ENCODE measurements at regions not wholly inside any gene's neighbourhood (a gene's known extent, or its start where the extent isn't known, plus 50 kb on each side); places are given as distances from the start of the nearest gene placed in this dataset.

GRCh38 chr3:17795711-17796110 lies 53.3 kb upstream of the TBC1D5 start:
- no TSS peak for BruUV-seq (replicated peaks)
- Histone ChIP-seq H3K9me3 (ENCODE audit: low read length) (no peaks in the 10 kb centered on the region), H4K20me1 (ENCODE audit: insufficient read depth, low read length) (no peaks in the 10 kb centered on the region), H3K36me3 (ENCODE audit: insufficient read depth, low read length) (no peaks in the 10 kb centered on the region), H3K4me2 (ENCODE audit: low read length) (no peak overlapping the region), H3K79me2 (ENCODE audit: insufficient read depth, low read depth, low read length) (no peaks in the 10 kb centered on the region), H3K27ac (ENCODE audit: low read depth, low read length, poor library complexity, severe bottlenecking) (no peak overlapping the region), H3K9me2 (ENCODE audit: insufficient read depth, low read length) (no peaks in the 10 kb centered on the region), H2AFZ (ENCODE audit: low read length) (no peak overlapping the region), H3K4me3 (ENCODE audit: low read depth, low read length, poor library complexity, severe bottlenecking) (no peak overlapping the region), H3K4me1 (ENCODE audit: insufficient read depth, low read length, poor library complexity, severe bottlenecking) (no peaks in the 10 kb centered on the region)
- intact Hi-C loops (cut with micrococcal nuclease; ENCODE audit: unreplicated experiment): no loop called here
- DNase-seq (ENCODE audit: low spot score): no peak
- TF ChIP-seq EZH2phosphoT487 (IDR thresholded peaks at IDR 0.05; ENCODE audit: borderline replicate concordance, low read depth, low read length) (no peak), CTCF (conservative IDR thresholded peaks at IDR 0.05; ENCODE audit: low read length) (no peak)
- CTCF ChIA-PET (ENCODE audit: unreplicated experiment): no interaction called here
- POLR2A ChIA-PET: no interaction called here

GRCh38 chr3:17795280-17795679 lies 52.8 kb upstream of the TBC1D5 start:
- no peak overlapping the region for H3K4me2 ChIP-seq (ENCODE audit: low read length)
- no peaks in the 10 kb centered on the region for H3K79me2 ChIP-seq (ENCODE audit: insufficient read depth, low read depth, low read length)
- intact Hi-C loops (cut with micrococcal nuclease; ENCODE audit: unreplicated experiment): no loop called here
- TF ChIP-seq CTCF (conservative IDR thresholded peaks at IDR 0.05; ENCODE audit: low read length) (no peak), EZH2phosphoT487 (IDR thresholded peaks at IDR 0.05; ENCODE audit: borderline replicate concordance, low read depth, low read length) (no peak)
- CTCF ChIA-PET (ENCODE audit: unreplicated experiment): no interaction called here
- H3K36me3 ChIP-seq (ENCODE audit: insufficient read depth, low read length): no peaks in the 10 kb centered on the region
- no TSS peak for BruUV-seq (replicated peaks)
- DNase-seq (ENCODE audit: low spot score): no peak
- no peak overlapping the region for H2AFZ ChIP-seq (ENCODE audit: low read length)
- H3K9me2 ChIP-seq (ENCODE audit: insufficient read depth, low read length): no peaks in the 10 kb centered on the region
- no peak overlapping the region for H3K4me3 ChIP-seq (ENCODE audit: low read depth, low read length, poor library complexity, severe bottlenecking)
- POLR2A ChIA-PET: no interaction called here
- H4K20me1 ChIP-seq (ENCODE audit: insufficient read depth, low read length): no peaks in the 10 kb centered on the region
- H3K27ac ChIP-seq (ENCODE audit: low read depth, low read length, poor library complexity, severe bottlenecking): no peak overlapping the region
- no peaks in the 10 kb centered on the region for H3K9me3 ChIP-seq (ENCODE audit: low read length)
- H3K4me1 ChIP-seq (ENCODE audit: insufficient read depth, low read length, poor library complexity, severe bottlenecking): no peaks in the 10 kb centered on the region

- Histone ChIP-seq H3K4me3 (ENCODE audit: low read depth, low read length, poor library complexity, severe bottlenecking) (no peak overlapping the region), H4K20me1 (ENCODE audit: insufficient read depth, low read length) (no peaks in the 10 kb centered on the region), H3K9me2 (ENCODE audit: insufficient read depth, low read length) (no peaks in the 10 kb centered on the region), H3K79me2 (ENCODE audit: insufficient read depth, low read depth, low read length) (no peaks in the 10 kb centered on the region), H3K4me1 (ENCODE audit: insufficient read depth, low read length, poor library complexity, severe bottlenecking) (no peaks in the 10 kb centered on the region), H3K9me3 (ENCODE audit: low read length) (no peaks in the 10 kb centered on the region), H2AFZ (ENCODE audit: low read length) (no peak overlapping the region), H3K36me3 (ENCODE audit: insufficient read depth, low read length) (no peaks in the 10 kb centered on the region), H3K4me2 (ENCODE audit: low read length) (no peak overlapping the region), H3K27ac (ENCODE audit: low read depth, low read length, poor library complexity, severe bottlenecking) (no peak overlapping the region)
- ChIA-PET CTCF (ENCODE audit: unreplicated experiment) (no interaction called here), POLR2A (interaction anchor here (1.2 kb wide), 1 partner anchor 19 kb away, joined by 3 read pairs; no protein-coding TSS in a partner anchor)
- no peak for DNase-seq (ENCODE audit: low spot score)
- BruUV-seq (replicated peaks): no TSS peak
- TF ChIP-seq CTCF (conservative IDR thresholded peaks at IDR 0.05; ENCODE audit: low read length): no peak
- no peak for TF ChIP-seq EZH2phosphoT487 (IDR thresholded peaks at IDR 0.05; ENCODE audit: borderline replicate concordance, low read depth, low read length)
- intact Hi-C loops (cut with micrococcal nuclease; ENCODE audit: unreplicated experiment): no loop called here
These were observed 51.2 kb upstream of the TBC1D5 start for GRCh38 chr3:17793542-17794195.
